HG02973 (cell line): ENCODE measurements at regions not wholly inside any gene's neighbourhood (a gene's known extent, or its start where the extent isn't known, plus 50 kb on each side); places are given as distances from the start of the nearest gene placed in this dataset.
"Not testable (repeated sequence)": the region's sequence is repeated elsewhere in the genome, so short reads cannot be mapped to it uniquely, and the experiment has no call there.

Experiments
- ATAC-seq: cut with Tn5 transposase; IDR thresholded peaks from one replicate; pipeline ENCODE4 v1.9.1; 2021; ENCODE audit warnings: moderate library complexity; ENCODE audit not compliant: unreplicated experiment

- no peak for ATAC-seq
Measured at GRCh38 chrX:42290608-42291007, 367.3 kb upstream of the CASK start.

- no peak for ATAC-seq
Measured at GRCh38 chrX:42289492-42290385, 366.4 kb upstream of the CASK start.

DNA sequence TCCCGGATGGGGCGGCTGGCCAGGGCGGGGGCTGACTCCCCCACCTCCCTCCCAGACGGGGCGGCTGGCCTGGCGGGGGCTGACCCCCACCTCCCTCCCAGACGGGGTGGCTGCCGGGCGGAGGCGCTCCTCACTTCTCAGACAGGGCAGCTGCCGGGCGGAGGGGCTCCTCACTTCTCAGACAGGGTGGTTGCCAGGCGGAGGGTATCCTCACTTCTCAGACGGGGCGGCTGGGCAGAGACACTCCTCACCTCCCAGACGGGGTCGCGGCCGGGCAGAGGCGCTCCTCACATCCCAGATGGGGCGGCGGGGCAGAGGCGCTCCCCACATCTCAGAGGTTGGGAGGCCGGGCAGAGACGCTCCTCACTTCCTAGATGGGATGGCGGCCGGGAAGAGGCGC is 362.3 kb upstream of the CASK start:
- ATAC-seq = not testable (repeated sequence)

GRCh38 chrX:42276982-42277690 is 353.8 kb upstream of the CASK start:
- ATAC-seq = no peak

GRCh38 chrX:42274151-42274550 is 350.8 kb upstream of the CASK start:
- ATAC-seq = no peak

DNA sequence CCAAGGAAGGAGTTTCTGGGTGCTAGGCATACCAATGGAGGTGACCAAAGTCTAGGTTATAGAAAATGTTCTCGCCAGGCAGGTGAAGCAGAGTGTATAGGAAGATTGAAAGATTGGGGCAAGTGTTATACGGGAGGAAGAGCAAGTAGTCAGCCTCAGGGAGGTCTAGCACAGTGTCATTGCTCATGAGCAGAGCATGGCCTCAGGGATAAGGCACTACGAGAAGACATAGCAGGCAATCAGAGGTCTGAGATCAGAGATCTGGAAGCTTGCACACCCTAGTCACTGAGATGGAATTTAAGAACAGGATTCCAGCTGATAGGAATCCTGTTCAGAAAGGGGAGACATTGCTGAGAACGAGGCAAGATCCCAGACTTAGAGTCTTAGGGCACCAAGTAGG is 350.0 kb upstream of the CASK start:
- no peak for ATAC-seq

- no peak for ATAC-seq
Measured at GRCh38 chrX:42269186-42269585, 345.8 kb upstream of the CASK start.

GRCh38 chrX:42260854-42261253 is 337.5 kb upstream of the CASK start:
- no peak for ATAC-seq

GRCh38 chrX:42248226-42248625 is 324.9 kb upstream of the CASK start:
- no peak for ATAC-seq

DNA sequence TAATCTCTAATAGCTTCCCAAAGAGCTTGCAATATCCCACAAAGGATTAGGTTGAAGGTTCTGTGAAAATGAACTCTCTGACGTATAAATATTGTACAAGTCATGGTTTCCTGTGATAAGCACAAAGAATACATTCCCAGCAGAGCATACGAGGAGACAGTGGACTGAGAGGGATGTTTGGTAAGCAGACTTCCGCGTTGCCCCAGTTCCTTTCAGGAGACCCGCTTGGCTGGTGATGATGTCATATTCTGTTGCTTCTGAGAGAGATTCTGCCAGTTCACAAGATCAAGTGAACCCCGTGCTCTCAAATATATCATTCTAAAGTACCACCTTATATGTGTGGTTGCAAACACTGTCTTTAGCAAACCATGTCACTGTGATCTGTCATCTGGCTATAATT is 323.9 kb upstream of the CASK start:
- ATAC-seq = no peak

DNA sequence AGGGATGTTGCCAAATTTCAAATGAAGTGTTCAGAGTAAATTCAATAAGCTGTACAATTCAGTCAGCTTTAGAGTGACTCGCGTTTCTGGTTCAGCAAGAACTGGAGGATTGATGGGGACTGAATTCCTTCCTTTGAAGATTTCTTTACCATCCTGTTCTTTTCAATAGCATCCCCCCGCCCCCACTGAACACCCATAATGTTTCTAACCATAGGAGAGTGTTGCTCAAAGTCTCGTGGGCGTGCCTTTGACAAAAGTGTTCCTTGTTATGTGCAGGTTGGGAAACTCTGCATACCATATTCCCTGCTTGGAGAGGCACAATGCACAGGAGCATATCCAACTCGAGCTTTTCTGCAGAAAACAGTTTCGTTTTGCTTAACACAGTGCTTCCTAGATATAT is 323.5 kb upstream of the CASK start:
- ATAC-seq = no peak

GRCh38 chrX:42242004-42242403 is 318.6 kb upstream of the CASK start:
- ATAC-seq = no peak

GRCh38 chrX:42241421-42241820 is 318.1 kb upstream of the CASK start:
- ATAC-seq = no peak

DNA sequence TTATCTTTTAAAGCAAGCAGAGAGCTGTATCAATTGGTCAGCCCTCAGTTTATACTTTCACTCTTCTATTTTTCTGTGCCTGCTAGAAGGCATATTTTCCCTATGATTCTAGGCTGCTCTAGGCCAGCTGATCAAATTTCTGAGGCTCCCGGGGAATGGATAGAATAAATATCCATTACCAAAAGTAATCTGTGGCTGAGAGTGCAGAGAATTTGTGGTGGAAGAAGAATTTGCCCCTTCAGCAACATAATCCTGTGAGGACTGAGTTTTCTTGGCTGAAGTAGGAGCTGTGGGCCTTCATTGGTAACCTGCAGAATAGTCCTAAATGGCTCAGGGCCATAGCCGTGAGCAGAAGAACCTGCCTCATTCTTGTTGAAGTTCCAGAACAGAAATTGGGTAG is 314.6 kb upstream of the CASK start:
- no peak for ATAC-seq

- no peak for ATAC-seq
Measured at GRCh38 chrX:42229533-42229932, 306.2 kb upstream of the CASK start.

GRCh38 chrX:42220666-42221065 is 297.3 kb upstream of the CASK start:
- ATAC-seq = no peak

- no peak for ATAC-seq
Measured at GRCh38 chrX:42220083-42220482, 296.7 kb upstream of the CASK start.

- ATAC-seq = no peak
Measured at GRCh38 chrX:42219231-42219630, 295.9 kb upstream of the CASK start.

- ATAC-seq = no peak
Measured at GRCh38 chrX:42195506-42195905, 272.2 kb upstream of the CASK start.

DNA sequence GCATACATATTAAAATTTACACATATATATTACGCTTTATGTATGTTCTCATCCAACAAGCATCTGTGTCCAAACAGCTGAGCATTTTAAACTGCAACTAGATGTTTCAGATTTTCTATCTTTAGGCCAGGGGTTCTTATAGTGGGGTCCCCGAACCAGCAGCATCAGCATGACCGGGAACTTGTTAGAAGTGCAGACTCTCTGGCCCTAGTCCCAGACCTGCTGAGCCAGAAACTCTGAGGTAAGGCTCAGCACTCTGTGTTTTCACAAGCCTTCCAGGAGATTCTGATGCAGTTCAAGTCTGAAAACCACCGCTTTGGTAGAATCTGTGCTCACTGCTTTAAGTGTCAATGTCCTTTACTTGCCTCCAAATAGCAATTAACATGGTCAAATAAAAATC is 266.2 kb upstream of the CASK start:
- ATAC-seq = no peak

DNA sequence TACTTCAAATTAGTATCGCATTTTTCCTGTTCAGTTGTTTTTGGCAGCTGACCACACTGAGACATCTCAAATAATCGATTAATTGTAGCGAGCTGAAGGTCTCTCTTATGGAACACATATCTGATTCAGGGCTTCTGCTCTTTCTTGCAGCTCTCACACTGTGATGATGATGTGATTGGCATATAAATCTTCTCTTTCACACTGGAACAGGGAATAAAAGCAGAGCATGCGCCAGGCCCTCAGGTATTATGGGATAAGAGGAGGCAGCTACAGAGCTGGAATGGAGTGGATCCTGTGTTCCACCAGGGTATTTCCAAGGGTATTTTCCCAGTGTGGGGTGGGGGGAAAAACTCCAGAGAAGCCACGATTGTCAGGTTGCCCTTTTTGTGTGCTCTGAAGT is 265.4 kb upstream of the CASK start:
- no peak for ATAC-seq

DNA sequence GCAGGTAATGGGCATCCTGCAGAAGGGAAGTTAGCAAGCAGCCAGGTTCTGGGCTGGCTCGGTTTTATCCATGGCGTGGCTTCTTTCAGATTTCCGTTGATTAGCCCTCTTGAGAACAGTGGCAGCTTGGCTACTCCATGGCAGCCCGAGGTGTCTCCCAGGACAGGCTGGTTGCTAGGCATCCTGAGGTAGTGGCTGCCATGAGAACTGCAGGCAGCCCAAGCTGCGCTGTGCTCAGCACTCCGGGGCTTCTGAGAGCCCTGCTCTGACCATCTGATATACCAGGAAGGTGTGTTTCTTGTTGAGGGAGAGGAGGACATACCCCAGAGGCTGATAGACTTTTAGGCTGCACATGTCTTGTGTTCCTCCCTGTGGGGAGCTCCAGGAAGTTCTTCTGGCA is 253.4 kb upstream of the CASK start:
- ATAC-seq = no peak
